ENCODE measurements at regions not wholly inside any gene's neighbourhood (a gene's known extent, or its start where the extent isn't known, plus 50 kb on each side); places are given as distances from the start of the nearest gene placed in this dataset.
"Not testable (repeated sequence)": the region's sequence is repeated elsewhere in the genome, so short reads cannot be mapped to it uniquely, and the experiment has no call there.

DNA sequence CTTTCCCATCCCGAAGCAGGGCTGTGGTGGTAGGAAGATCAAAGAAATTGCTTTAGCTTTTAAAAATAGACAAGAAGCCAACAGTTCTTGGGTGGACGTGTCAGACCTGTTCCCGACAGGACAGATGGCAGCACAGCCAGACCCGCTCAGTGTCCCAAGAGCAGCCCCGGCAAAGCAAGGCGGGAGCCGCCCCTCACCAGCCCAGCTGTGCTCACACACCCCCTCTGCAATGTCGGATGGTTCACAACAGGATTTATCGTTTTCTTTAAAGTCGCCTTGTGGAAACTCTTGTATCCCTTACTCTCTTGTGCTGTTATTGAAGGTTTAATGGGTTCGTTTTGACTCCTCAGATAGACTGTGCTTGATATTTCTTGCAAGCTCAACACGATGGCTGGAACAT lies 302.4 kb downstream of the THBS2 start:
- FAIRE-seq (no peak), DNase-seq (ENCODE audit: extremely low spot score, insufficient read length, low read depth) (no peak)

DNA sequence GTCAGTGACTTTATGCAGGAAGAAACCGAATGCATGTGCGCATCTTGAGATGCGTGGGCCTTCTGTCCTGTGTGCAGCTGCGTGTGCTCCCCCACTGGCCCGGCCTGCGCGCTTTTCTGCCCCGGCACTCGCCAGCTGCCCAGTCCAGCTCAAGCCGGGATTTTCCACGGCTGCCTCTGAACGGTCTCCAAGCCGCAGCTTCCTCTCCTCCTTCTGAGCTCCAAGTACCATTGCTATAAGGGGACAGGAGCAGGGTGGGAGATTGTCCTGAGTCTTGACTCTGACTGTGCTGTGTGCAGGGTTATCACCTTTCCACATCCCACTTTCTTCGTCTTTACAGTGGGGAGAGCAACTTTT lies 302.8 kb downstream of the THBS2 start:
- FAIRE-seq, result no peak
- DNase-seq (ENCODE audit: extremely low spot score, insufficient read length, low read depth), result no peak

DNA sequence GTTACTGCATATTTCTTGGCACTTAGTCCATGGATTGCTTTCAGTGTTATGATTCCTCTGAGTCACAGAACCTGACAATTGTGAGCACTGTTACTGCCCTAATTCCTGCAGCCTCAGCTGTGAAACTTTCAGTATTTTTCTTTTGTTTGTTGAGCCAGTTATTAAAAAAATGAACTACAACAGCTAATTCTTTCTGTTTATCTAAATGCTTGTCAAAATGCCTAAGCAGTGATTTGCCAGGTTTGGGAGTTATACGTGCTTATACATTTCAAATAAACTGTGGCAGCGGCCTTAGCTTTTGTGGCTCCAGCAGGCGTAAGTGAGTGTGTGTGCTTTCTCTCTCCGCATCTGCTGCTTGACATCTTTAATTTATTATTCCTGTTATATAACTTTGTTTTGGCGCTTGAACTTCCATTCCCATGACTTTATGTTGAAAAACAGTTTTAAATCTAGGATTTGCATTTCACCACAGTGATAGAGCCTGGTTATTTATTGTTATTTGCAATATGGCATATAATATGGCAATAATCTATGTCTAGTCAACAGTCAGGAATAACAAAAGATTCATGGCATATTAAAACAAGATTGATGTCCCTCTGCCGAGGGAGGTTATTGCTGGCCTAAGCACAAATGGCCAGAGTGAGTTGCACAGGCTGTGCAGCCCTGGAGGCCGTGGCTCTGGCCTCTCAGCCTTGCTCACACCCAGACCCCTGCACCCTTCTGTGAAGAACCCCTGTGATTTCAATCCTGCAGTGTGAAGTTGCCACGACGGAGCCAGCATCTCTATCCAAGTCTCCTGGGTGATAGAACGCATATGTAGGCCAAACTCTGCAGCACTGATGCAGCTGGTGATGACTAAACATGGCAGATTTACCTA lies 303.4 kb downstream of the THBS2 start:
- FAIRE-seq (no peak), DNase-seq (ENCODE audit: extremely low spot score, insufficient read length, low read depth) (no peak)

DNA sequence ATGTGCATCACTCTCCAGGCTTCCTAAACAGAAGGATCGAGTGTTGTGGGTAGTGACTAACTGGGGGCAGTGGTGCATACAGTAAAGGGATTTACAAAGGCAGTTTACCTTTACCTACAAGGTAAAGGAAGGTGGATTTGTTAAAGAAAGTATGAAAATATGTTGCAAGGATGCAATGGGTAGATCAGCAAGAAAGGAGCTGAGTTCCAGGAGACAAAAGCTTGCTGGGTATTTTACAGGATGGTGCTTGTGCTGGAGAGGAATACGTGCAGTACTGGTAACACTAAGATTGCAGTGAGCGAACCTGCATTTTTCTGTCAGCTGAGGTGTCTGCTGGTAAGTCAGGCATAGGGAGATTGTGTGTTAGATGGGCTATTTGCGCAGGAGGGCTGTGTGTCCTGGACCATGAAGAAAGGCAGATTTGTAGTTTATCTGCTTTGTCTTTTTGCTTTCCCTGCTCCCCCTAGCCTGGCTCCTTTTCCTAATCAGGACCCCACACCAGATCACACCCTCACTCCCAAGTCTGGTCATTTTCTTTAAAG lies 304.6 kb downstream of the THBS2 start:
- DNase-seq (ENCODE audit: extremely low spot score, insufficient read length, low read depth) (no peak), FAIRE-seq (no peak)

DNA sequence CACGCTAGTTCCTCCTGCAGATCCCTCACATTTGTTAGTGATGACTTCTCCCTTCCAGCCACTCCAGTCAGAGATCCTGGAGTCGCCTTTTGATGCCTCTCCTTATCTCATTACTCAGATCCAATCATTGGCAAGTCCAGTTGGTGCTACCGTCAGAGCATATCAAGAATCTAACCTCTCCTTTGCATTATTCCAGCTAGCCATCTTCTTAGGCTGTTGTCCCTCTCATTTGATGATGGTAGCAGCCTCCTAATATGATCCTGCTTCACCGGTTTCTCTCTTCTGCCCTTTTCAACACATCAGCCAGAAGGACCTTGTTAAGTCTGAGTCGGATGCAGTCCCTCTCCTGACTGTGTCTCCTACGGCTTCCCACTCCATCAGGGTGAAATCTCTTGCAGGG lies 305.6 kb downstream of the THBS2 start:
- FAIRE-seq (no peak), DNase-seq (ENCODE audit: extremely low spot score, insufficient read length, low read depth) (no peak)

DNA sequence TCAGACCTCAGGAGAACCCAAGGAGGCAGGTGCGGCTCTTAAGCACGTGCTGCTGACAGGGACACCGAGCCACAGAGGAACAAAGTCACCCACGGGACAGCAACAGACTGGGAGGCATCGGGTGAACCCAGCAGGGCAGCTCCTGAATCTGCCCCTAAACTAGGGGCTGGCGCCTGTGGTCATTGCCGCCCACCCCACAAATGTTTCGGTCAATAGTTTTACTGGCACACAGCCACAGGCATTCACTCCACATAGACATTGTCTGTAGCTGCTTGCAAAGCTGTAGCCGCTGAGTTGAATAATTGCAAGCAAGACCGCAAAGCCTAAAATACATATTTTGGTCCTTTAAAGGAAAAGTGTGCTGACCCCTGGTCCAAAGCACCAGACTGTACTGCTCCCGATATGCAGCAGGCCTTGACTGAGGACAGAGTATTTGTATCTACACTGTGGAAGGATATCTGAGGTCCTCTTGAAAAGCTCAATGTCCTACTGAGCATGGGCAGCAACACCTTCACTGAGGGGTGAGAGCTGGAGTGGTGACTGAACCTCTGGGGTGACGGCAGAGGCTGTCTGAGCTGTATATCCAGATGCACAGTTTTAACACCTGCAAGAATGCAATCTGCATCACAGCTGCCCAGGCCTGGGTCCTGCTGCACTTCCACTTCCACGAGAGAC lies 310.3 kb downstream of the THBS2 start:
- FAIRE-seq, result no peak
- no peak for DNase-seq (ENCODE audit: extremely low spot score, insufficient read length, low read depth)

DNA sequence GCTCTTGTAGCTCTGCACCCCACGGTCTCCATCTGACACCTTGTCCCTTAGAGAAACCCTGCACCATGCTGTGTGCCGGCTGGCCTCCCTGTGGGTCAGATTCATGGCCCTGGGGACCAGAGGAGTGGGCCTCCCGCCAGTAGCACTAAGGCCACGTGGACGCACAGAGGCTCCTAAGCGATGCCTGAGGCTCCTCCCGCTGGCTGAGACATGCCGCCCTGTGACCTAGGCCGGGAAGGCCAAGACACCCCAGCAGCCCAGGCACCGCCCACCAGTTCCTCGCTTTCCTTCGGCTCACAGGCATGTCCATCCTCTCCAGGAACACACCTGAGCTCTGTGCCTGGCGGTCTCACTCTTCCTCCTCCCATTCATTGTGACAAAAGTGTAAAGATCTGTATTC lies 311.0 kb downstream of the THBS2 start:
- FAIRE-seq, result no peak
- no peak for DNase-seq (ENCODE audit: extremely low spot score, insufficient read length, low read depth)

DNA sequence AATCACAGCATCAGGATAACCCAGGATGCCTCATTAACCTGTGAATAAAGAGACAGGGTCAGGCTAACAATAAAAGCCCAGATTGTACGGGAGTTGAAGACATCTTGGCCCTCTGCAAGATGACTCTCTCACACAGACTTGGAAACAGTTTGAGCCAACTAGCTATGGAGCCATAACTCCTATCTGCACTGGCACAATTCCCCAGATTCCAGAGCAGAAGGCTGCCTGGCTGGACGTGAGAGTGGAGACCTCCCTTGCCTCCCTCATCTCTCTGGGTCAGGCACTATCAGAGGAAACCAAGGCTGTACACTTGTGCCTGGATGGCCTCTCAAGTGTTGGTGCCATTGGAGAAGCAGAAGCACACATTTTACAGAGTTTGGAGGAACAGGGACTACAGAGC lies 312.6 kb downstream of the THBS2 start:
- no peak for DNase-seq (ENCODE audit: extremely low spot score, insufficient read length, low read depth)
- FAIRE-seq, result no peak

DNA sequence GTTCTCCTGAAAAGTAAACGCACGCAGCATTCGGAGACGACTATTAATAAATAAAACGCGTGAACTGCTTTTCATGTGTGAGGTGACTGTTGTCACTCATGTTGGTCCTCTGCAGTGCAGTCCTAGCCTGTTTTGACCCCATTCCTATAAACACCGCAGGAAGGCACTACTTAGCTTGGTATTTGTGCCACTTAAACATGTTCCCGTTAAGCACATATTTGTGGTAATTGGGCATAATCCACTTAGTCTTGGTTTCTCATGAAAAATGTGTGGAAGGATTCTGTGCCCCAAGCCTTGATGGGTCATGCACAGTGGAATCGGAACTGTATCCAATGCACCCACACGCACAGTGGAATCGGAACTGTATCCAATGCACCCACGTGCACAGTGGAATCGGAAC lies 313.9 kb downstream of the THBS2 start:
- DNase-seq (ENCODE audit: extremely low spot score, insufficient read length, low read depth), result no peak
- FAIRE-seq, result no peak

DNA sequence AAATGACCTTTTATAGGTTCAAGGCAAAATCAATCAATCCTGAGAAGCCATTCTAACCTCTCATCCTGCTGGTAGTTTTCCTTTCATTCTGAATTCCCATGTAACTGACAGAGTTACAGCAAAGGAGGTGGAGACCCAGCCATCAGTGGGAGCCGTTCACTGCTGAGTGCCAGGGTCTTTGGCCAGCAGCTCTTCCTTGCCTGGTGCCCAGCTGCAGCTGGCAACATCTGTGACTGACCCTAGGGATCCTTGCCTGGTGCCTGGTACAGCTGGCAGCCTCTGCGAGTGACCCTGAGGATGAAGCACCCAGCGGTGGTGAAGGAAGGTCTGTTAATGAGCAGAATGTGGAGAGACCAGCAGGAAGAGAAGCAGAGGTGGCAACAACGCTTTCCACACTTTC lies 314.6 kb downstream of the THBS2 start:
- DNase-seq (ENCODE audit: extremely low spot score, insufficient read length, low read depth) (no peak), FAIRE-seq (no peak)

DNA sequence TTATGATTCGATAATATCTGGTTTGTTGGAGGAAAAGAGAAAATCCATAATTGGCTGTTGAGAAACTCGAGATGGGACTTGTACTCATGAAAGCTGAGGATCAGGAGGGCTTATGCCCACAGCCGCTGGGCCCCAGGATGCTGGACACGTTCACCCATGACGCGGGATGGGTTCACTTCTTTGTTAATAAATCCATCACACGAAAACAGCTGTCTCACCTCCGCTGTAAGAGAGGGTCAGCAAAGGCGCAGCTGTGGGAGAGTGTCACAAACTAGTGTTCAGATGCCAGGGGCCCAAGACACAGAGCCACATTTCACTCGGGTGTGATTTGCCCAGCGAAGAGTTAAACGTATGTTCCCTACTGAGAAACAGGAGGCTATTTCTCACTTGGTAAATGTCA lies 315.1 kb downstream of the THBS2 start:
- DNase-seq (ENCODE audit: extremely low spot score, insufficient read length, low read depth) (no peak), FAIRE-seq (no peak)

DNA sequence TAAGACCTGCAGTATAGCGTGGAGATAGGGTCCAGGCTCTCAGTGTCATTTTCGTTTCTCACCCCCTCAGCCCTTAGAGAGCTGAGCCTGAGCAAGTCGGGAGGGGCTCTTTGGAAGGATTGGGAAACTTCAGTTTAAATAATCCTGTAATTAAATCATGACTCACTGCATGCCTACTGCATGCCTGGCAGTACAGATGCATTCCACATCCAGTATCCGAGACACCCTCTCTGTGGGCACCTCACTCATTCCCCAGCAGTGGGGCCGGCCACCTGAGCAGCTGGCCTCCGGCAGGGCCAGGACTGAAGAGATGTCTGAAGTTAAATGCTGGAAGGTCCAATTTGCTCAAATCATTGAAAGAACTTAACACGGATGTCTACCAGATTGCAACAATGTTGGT lies 316.6 kb downstream of the THBS2 start:
- FAIRE-seq, result no peak
- no peak for DNase-seq (ENCODE audit: extremely low spot score, insufficient read length, low read depth)

DNA sequence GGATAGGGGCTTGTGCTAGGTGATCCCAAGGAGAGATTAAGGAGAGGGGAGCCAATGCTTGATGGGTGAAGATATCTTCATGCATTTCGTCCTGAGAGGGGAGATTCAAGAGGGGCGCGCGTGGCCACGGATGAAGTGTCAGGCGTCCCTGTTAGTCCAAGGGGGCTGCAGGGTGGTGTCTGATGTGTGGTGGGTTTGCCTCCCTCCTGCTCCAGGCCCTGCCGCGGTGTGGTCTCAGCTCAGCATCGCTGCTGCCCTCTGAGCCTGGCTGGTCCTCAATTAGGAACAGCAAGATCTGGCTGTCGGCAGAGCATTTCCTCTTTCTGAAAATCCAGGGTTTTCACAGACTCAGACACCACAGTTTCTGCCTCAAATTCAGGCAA lies 318.0 kb downstream of the THBS2 start:
- DNase-seq (ENCODE audit: extremely low spot score, insufficient read length, low read depth) (no peak), FAIRE-seq (no peak)

DNA sequence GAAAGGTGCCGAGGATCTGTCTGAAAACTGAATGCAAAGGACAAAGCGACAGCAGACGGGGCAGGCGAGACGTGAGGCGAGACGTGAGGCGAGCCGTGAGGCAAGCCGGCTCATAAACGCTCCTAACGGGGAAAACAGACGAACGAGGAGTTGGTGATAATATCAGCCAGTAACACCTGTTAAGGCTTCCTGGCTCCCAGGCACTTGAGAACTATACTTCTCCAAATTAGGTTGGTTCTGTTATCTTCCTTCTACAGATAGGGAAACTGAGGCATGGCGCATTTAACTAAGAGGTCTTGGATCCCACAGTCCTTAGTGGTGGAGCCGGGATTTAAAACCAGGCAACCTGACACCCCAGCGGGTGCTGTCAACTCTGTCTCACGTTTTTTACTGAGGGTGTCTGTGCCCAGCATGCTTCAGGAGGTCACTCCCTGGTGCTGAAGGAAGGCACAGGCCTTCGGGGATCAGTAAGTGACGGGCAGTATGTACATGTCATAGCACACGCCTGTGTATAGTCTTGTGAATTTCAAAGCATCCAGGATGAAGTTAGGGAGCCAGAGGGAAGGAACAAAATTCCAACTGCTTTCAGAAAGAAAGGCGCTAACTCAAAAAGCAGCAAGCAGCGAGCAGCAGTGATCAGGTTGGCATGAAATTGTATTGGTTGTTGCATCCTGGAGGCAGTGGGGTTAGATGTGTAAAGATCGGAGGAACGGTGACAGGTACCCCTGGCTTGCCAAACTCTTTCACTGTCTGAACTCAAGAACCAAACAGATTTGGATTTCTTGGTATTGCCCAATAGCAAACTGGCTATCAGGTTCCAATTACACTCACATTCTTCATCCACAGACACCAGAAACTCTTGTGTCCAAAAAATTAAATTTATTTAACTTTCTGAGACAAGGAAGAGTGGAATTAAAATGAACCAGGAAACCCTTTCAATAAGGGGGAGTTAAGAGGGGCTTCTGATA lies 318.7 kb downstream of the THBS2 start:
- no peak for DNase-seq (ENCODE audit: extremely low spot score, insufficient read length, low read depth)
- FAIRE-seq, result no peak

DNA sequence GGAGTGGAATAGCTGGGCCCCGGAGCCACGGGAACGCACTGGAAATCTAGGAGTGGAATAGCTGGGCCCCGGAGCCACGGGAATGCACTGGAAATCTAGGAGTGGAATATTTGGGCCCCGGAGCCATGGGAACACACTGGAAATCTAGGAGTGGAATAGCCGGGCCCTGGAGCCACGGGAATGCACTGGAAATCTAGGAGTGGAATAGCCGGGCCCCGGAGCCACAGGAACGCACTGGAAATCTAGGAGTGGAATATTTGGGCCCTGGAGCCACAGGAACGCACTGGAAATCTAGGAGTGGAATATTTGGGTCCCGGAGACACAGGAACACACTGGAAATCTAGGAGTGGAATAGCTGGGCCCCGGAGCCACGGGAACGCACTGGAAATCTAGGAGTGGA lies 321.5 kb downstream of the THBS2 start:
- DNase-seq (ENCODE audit: extremely low spot score, insufficient read length, low read depth); FAIRE-seq: not testable (repeated sequence)

DNA sequence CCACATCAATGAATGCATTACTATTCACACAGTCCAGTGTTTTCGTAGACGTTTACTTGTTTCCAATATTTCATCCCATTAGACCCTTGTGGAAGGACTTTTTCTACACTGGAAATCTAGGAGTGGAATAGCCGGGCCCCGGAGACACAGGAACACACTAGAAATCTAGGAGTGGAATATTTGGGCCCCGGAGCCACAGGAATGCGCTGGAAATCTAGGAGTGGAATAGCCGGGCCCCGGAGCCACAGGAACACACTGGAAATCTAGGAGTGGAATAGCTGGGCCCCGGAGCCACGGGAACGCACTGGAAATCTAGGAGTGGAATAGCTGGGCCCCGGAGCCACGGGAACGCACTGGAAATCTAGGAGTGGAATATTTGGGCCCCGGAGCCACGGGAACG lies 322.6 kb downstream of the THBS2 start:
- FAIRE-seq; DNase-seq (ENCODE audit: extremely low spot score, insufficient read length, low read depth): not testable (repeated sequence)

DNA sequence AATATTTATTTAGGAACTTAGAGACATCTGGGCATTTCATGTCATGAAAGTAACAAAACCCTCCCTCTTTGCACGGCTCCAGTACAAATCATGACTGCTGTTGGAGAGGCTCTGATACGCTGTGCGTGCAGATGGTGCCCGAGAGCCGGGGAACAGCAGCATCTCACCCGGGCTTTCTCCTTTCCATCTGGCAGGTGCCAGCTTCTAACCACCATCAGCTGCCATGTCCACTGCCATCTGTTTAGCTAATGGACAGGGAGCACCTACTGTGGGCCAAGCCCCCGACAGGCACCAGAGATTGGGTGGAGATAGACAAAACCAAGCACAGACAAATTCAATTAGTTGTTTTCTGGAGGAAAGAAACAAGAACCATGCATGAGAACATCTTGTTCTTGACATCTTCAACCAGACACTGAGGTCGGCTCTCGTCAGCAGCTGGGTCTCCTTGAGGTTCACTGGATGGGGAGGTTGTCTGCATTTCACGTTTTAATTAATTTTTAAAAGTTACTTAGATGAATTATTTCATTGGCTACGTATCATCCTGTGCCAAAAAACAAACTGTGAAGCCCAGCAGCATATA lies 323.7 kb downstream of the THBS2 start:
- DNase-seq (ENCODE audit: extremely low spot score, insufficient read length, low read depth), result no peak
- no peak for FAIRE-seq

DNA sequence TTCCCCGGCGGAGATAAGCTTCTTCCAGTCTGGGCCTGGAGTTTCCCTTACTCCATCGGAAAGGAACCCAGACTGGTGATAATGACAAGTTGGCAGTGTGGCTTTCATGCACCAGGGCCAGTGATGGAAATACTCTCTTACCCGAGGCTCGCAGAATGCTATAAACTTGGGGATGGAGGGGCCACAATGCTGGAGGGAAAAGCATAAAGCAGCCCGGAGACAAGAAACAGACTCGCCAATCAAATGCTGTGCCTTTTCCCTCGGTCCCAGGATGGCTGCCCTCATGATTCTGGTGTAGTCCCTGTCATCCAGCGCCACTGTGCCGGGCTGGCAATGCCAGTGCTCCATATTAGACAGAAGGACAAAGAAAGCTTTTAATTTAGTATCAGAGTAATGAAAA lies 325.6 kb downstream of the THBS2 start:
- FAIRE-seq (no peak), DNase-seq (ENCODE audit: extremely low spot score, insufficient read length, low read depth) (no peak)

DNA sequence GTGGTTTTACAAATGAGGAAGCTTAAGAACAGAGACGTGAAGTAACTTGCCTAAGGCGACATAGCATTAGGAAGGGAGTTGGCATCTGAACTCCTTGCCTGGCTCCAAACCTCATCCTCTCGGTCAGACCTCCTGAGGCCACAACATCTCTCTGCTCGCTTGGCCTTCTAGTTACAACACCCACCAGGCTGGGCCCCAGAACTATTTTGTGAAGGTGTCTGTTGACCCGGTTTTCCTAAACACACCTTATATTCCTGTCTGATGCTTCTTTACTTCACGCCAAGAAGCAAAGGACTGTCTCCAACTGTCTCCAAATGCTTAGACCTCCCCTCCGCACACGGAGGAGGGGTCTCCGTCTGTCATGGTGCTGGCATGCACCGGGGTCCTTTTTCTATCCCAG lies 326.6 kb downstream of the THBS2 start:
- DNase-seq (ENCODE audit: extremely low spot score, insufficient read length, low read depth), result no peak
- no peak for FAIRE-seq

DNA sequence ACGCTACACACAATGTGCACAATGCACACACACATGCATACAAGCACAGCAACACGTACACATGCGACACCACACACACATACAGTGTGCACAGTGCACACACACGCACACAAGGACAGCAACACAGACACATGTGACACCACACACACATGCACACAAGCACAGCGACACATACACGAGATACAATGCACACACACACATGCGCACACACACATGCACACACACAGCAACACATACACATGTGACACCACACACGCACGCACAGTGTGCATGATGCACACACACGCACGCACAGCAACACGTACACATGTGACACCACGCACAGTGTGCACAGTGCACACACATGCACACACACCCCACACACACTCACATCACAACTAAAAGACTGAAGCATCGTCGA lies 327.3 kb downstream of the THBS2 start:
- FAIRE-seq (no peak), DNase-seq (ENCODE audit: extremely low spot score, insufficient read length, low read depth) (no peak)
